Fibroblast of villous mesenchyme (primary cell): ENCODE measurements at regions not wholly inside any gene's neighbourhood (a gene's known extent, or its start where the extent isn't known, plus 50 kb on each side); places are given as distances from the start of the nearest gene placed in this dataset.

ENCODE experiments used
- DNase-seq: peaks from one replicate; pipeline ENCODE4 v3.0.0-alpha.2; 2010; ENCODE audit warnings: low read depth
- H3K4me3 ChIP-seq: 2 replicates; pipeline ENCODE4 v1.5.1; 2011; ENCODE audit warnings: low read depth, mild to moderate bottlenecking, low read length
- TF ChIP-seq, protein P1 (sequence below): IDR thresholded peaks from 2 replicates; pipeline ENCODE4 v1.5.1; 2012; ENCODE audit warnings: low read depth, mild to moderate bottlenecking, low read length; ENCODE audit not compliant: insufficient read depth

DNA sequence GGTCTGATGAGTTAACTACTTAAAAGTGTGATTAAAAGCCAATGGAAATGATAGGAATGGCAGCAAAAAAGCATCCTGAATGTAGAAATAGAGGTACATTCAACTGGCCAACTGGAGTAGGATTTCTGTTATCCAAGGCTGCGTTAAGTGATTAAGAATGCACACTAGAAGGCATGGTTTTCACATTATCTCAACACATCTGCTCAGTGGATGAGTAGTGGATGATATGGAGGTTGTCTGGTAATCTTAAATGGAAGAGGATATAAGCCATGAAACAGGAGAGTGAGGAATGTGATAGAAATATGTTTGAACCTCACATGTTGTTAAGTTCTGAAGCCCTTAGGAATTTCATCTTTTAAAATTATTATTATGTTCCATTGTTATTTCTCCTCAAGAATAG lies 839.9 kb downstream of the USP25 start:
- H3K4me3 ChIP-seq, result no peak overlapping the region
- no peak for DNase-seq
- TF ChIP-seq, protein P1, sequence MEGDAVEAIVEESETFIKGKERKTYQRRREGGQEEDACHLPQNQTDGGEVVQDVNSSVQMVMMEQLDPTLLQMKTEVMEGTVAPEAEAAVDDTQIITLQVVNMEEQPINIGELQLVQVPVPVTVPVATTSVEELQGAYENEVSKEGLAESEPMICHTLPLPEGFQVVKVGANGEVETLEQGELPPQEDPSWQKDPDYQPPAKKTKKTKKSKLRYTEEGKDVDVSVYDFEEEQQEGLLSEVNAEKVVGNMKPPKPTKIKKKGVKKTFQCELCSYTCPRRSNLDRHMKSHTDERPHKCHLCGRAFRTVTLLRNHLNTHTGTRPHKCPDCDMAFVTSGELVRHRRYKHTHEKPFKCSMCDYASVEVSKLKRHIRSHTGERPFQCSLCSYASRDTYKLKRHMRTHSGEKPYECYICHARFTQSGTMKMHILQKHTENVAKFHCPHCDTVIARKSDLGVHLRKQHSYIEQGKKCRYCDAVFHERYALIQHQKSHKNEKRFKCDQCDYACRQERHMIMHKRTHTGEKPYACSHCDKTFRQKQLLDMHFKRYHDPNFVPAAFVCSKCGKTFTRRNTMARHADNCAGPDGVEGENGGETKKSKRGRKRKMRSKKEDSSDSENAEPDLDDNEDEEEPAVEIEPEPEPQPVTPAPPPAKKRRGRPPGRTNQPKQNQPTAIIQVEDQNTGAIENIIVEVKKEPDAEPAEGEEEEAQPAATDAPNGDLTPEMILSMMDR, result no peak

DNA sequence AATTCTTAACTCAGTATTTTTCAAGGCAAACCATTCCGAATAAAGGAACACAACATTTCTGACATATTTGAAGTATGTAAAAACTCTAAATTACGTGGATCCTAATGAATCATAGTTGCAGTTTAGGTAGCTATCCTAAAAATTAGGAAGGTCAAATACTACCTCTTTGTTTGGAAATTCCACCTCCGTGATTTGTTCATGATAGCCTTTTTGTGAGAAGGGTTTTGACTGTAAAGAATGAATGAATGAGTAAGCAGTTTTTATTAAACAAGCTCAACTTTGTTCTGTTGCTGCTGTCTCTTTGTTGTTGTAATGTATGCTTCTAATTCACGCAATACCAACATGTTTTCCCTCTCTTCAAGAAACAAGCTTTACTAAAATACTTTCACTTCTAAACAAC lies 840.4 kb downstream of the USP25 start:
- no peak overlapping the region for H3K4me3 ChIP-seq
- TF ChIP-seq, protein P1, result no peak
- DNase-seq, result peak; percentile 32

DNA sequence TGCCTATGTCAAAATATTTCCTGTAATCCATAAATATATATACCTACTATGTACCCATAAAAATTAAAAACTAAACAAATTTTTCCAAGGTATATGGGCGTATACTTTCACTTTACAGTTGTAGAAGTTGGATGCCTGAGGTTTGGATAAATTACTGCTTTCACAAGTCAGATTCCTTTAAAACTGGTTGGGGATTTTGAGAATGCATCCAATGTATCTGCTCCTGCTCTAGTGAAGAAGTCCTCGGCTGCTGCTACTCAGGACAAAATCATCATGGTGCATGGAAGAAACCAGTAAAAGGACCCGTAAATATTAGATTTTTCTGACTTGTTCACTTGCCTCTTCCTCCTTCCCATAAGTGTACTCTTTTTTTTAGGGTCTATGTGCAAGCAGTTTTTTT lies 841.1 kb downstream of the USP25 start:
- TF ChIP-seq, protein P1, result no peak

DNA sequence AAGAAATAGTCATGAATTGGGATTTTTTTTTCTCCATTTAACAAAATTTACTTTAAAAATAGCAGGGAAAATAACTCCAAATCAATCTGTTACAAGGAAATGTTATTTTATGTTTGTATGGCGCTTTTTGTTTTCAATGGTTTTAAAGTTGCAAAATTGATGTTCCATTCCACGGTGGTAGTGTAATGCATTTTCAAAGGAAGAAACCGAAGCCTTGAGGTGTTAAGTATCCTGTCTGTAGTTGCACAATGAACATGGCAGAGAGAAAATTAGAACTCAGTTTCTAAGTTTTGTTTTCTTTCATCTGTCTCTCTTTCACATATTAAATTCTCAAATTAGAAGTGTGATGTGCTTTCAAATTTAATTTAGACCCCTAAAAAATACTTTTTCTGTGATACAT lies 841.8 kb downstream of the USP25 start:
- DNase-seq, result peak; percentile 33
- TF ChIP-seq, protein P1, result no peak
- no peak overlapping the region for H3K4me3 ChIP-seq

More for the DNA sequence above, 841.1 kb downstream of the USP25 start:
- peak; percentile 41 for DNase-seq
- peak overlapping the region; percentile 5 for H3K4me3 ChIP-seq

DNA sequence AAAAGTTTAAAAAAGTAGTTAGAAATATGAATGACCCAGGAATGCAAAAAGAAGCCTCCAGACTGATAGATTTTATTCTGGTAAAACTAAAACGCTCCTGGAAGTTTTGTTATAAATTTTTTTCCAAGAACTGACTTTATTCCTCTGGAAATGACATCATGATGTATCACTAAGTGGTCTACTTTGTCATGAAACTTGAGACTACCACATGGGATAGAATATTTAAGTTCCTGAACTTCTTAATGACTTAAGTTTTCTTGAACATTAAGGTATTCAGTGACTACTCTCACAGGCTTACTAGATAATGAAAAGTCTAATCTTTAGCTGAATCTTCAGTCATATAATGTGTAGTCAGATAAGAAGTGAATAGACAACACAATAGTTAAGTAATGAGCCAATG lies 842.2 kb downstream of the USP25 start:
- no peak overlapping the region for H3K4me3 ChIP-seq
- DNase-seq, result no peak
- TF ChIP-seq, protein P1, result no peak

DNA sequence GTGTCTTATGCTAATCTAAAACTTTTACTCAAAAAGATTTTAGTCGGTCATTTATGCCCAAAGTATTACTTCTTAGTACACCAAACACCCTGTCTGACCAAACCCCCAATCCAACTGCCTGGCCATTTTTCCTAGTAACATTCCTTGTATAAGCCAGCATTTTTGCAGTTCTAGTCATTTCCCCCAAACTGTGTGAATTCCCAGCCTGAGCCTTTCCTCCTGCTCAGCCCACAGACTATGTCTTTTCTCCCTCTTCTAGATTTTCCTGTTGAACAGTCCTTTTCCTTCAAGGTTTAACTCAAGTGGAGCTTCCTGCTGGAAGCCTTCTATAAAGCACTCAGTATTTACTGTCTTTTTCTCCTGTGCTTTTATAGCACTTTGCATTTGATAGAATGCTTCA lies 843.8 kb downstream of the USP25 start:
- TF ChIP-seq, protein P1, result no peak

DNA sequence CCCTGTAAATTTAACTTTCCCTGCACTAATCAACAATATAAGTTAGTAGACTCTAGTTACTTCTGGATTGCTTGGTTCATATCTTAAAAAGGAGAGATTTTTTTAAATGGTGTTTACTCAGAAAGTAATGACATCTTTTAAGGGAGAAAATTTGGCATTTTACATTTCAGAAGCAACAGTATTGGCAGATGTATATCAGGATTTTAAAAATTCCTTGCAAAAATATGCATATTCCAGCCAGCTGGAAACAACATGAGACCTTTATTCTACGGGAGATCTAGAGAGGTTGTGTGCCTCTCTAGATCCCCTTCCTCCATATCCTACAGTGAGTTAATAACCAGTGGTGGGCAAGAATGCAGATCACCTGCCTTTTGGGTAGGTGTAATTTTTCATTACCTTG lies 848.2 kb downstream of the USP25 start:
- no peak overlapping the region for H3K4me3 ChIP-seq
- no peak for DNase-seq
- TF ChIP-seq, protein P1, result no peak

More for the DNA sequence above, 843.8 kb downstream of the USP25 start:
- H3K4me3 ChIP-seq, result no peak overlapping the region
- DNase-seq, result no peak
